Loucy (cell line): ENCODE measurements at regions not wholly inside any gene's neighbourhood (a gene's known extent, or its start where the extent isn't known, plus 50 kb on each side); places are given as distances from the start of the nearest gene placed in this dataset.

Experiments used
- H2AFZ ChIP-seq: fragments of 200-600 bp; sonication (generic); 2 replicates; pipeline ENCODE4 v1.6.0; 2016; ENCODE audit warnings: antibody characterized with exemption, mild to moderate bottlenecking, low read length, moderate library complexity
- H3F3A ChIP-seq: fragments of 200-600 bp; 2 replicates; pipeline ENCODE4 v1.6.0; 2016; ENCODE audit warnings: antibody characterized with exemption, low read depth, mild to moderate bottlenecking
- H3K27me3 ChIP-seq: fragments of 200-600 bp; sonication (generic); 2 replicates; pipeline ENCODE4 v1.6.1; 2014; ENCODE audit warnings: low read length, mild to moderate bottlenecking; ENCODE audit not compliant: insufficient read depth, poor library complexity, severe bottlenecking
- H3K36me3 ChIP-seq: fragments of 200-600 bp; sonication (generic); 2 replicates; pipeline ENCODE4 v1.6.1; 2016; ENCODE audit warnings: low read length; ENCODE audit not compliant: insufficient read depth
- H3K4me1 ChIP-seq: fragments of 200-600 bp; sonication (generic); 2 replicates; pipeline ENCODE4 v1.5.1; 2014; ENCODE audit warnings: low read length, mild to moderate bottlenecking; ENCODE audit not compliant: insufficient read depth, poor library complexity, severe bottlenecking
- H3K4me2 ChIP-seq: fragments of 200-600 bp; sonication (generic); 2 replicates; pipeline ENCODE4 v1.6.0; 2014; ENCODE audit warnings: antibody characterized with exemption, low read length, low read depth, mild to moderate bottlenecking; ENCODE audit not compliant: poor library complexity, severe bottlenecking
- H3K4me3 ChIP-seq: fragments of 200-600 bp; sonication (generic); 2 replicates; pipeline ENCODE4 v1.5.1; 2014; ENCODE audit warnings: low read length, mild to moderate bottlenecking, mixed read lengths; ENCODE audit not compliant: poor library complexity, severe bottlenecking
- H3K79me2 ChIP-seq: fragments of 200-600 bp; sonication (generic); 2 replicates; pipeline ENCODE4 v1.6.1; 2014; ENCODE audit warnings: low read length; ENCODE audit not compliant: insufficient read depth
- H3K9ac ChIP-seq: fragments of 200-600 bp; sonication (generic); 2 replicates; pipeline ENCODE4 v1.6.0; 2014; ENCODE audit warnings: mild to moderate bottlenecking, low read depth, low read length, moderate library complexity; ENCODE audit not compliant: poor library complexity, severe bottlenecking
- H3K9me2 ChIP-seq: fragments of 200-600 bp; sonication (generic); replicated peaks from 2 replicates; pipeline ENCODE4 v1.6.1; 2016; ENCODE audit warnings: low read depth, low read length, mixed read lengths
- H3K9me3 ChIP-seq: fragments of 200-600 bp; sonication (generic); 2 replicates; pipeline ENCODE4 v1.6.1; 2014; ENCODE audit warnings: mild to moderate bottlenecking, antibody characterized with exemption, low read length, low read depth; ENCODE audit not compliant: insufficient read depth
- H4K20me1 ChIP-seq: fragments of 200-600 bp; sonication (generic); 2 replicates; pipeline ENCODE4 v1.6.0; 2014; ENCODE audit warnings: antibody characterized with exemption, low read length, mild to moderate bottlenecking; ENCODE audit not compliant: insufficient read depth, poor library complexity, severe bottlenecking
- CTCF ChIP-seq: fragments of 200-600 bp; sonication (generic); conservative IDR thresholded peaks from 2 replicates; pipeline ENCODE4 v1.5.1; 2014; ENCODE audit warnings: mild to moderate bottlenecking, antibody characterized with exemption, low read length
- EZH2phosphoT487 ChIP-seq: fragments of 200-600 bp; IDR thresholded peaks from 2 replicates; pipeline ENCODE4 v1.6.1; 2018; ENCODE audit warnings: antibody characterized with exemption, mild to moderate bottlenecking, moderate library complexity, borderline replicate concordance

GRCh38 chr2:185644828-185645227, 93.8 kb upstream of the FSIP2 start:
- H3K27me3 ChIP-seq, result no peaks in the 10 kb centered on the region
- no peak overlapping the region for H3K4me3 ChIP-seq
- no peaks in the 10 kb centered on the region for H4K20me1 ChIP-seq
- H3K4me2 ChIP-seq, result no peak overlapping the region
- TF ChIP-seq CTCF, result no peak
- no peak for TF ChIP-seq EZH2phosphoT487
- no peaks in the 10 kb centered on the region for H3K36me3 ChIP-seq
- no peaks in the 10 kb centered on the region for H3K79me2 ChIP-seq
- H2AFZ ChIP-seq, result no peak overlapping the region
- no peak overlapping the region for H3K9ac ChIP-seq
- H3K9me2 ChIP-seq, result no peaks in the 10 kb centered on the region
- H3F3A ChIP-seq, result no peaks in the 10 kb centered on the region
- H3K9me3 ChIP-seq, result no peaks in the 10 kb centered on the region
- H3K4me1 ChIP-seq, result no peaks in the 10 kb centered on the region

- H3K9ac ChIP-seq, result no peak overlapping the region
Measured at GRCh38 chr2:185645529-185645928, 93.1 kb upstream of the FSIP2 start.

GRCh38 chr2:185658750-185659149, 79.9 kb upstream of the FSIP2 start:
- no peak overlapping the region for H3K4me3 ChIP-seq
- no peaks in the 10 kb centered on the region for H3K79me2 ChIP-seq
- no peak overlapping the region for H3K9ac ChIP-seq
- H3K4me2 ChIP-seq, result no peak overlapping the region
- no peaks in the 10 kb centered on the region for H3K36me3 ChIP-seq
- H3K27me3 ChIP-seq, result no peaks in the 10 kb centered on the region
- no peaks in the 10 kb centered on the region for H3K9me3 ChIP-seq
- H3K4me1 ChIP-seq, result no peaks in the 10 kb centered on the region
- H4K20me1 ChIP-seq, result no peaks in the 10 kb centered on the region
- no peak overlapping the region for H2AFZ ChIP-seq
- H3F3A ChIP-seq, result no peaks in the 10 kb centered on the region
- TF ChIP-seq EZH2phosphoT487, result no peak
- TF ChIP-seq CTCF, result no peak
- no peaks in the 10 kb centered on the region for H3K9me2 ChIP-seq

More at GRCh38 chr2:185645529-185645928, 93.1 kb upstream of the FSIP2 start:
- Histone ChIP-seq H3K9me2 (no peaks in the 10 kb centered on the region), H3F3A (no peaks in the 10 kb centered on the region), H3K4me3 (no peak overlapping the region), H3K9me3 (no peaks in the 10 kb centered on the region), H4K20me1 (no peaks in the 10 kb centered on the region), H2AFZ (no peak overlapping the region), H3K4me1 (no peaks in the 10 kb centered on the region), H3K79me2 (no peaks in the 10 kb centered on the region), H3K27me3 (no peaks in the 10 kb centered on the region), H3K36me3 (no peaks in the 10 kb centered on the region), H3K4me2 (no peak overlapping the region)
- TF ChIP-seq EZH2phosphoT487 (no peak), CTCF (no peak)
